ENCODE measurements at regions not wholly inside any gene's neighbourhood (a gene's known extent, or its start where the extent isn't known, plus 50 kb on each side); places are given as distances from the start of the nearest gene placed in this dataset.

- TF ChIP-seq CTCF (conservative IDR thresholded peaks at IDR 0.05) (no peak), ZFX (IDR thresholded peaks at IDR 0.05) (no peak)
Measured at GRCh38 chr18:45408218-45408617, 207.1 kb upstream of the SLC14A2 start.

Measured in C4-2B (cell line).